Right atrium auricular region (tissue), 2 donors: ENCODE measurements at regions not wholly inside any gene's neighbourhood (a gene's known extent, or its start where the extent isn't known, plus 50 kb on each side); places are given as distances from the start of the nearest gene placed in this dataset.

Experiments
- DNase-seq: peaks from one replicate; pipeline ENCODE4 v3.0.0-alpha.2; 2019; ENCODE audit warnings: low spot score
- H3K27ac ChIP-seq, 2 donors: fragments of 200-600 bp; sonication (generic); 1 replicate in 1 of 2; 2 replicates in 1 of 2; pipeline ENCODE4 v1.5.1; 2016 to 2019
- H3K27me3 ChIP-seq, 2 donors: fragments of 200-600 bp; sonication (generic); one replicate each; pipeline versions ENCODE4 v1.5.1 to v1.6.0; 2017 to 2019
- H3K36me3 ChIP-seq: fragments of 200-600 bp; sonication (generic); one replicate; pipeline ENCODE4 v1.5.1; 2016
- H3K4me1 ChIP-seq, 2 donors: fragments of 200-600 bp; sonication (generic); one replicate each; pipeline versions ENCODE4 v1.5.1 to v1.6.0; 2017 to 2019
- H3K4me3 ChIP-seq, 2 donors: fragments of 200-600 bp; sonication (generic); 1 replicate in 1 of 2; 2 replicates in 1 of 2; pipeline ENCODE4 v1.5.1; 2017 to 2019; ENCODE audit warnings: mild to moderate bottlenecking in 1 of 2, moderate library complexity in 1 of 2
- H3K9me3 ChIP-seq, 2 donors: fragments of 200-600 bp; sonication (generic); one replicate each; pipeline ENCODE4 v1.5.1; 2019
- CTCF ChIP-seq, 2 donors: fragments of 200-600 bp; sonication (generic); IDR thresholded peaks; one replicate each; pipeline ENCODE4 v1.5.1; 2019; ENCODE audit warnings: antibody characterized with exemption in 2 of 2

GRCh38 chr11:39374963-39375698 is 2084.3 kb downstream of the LRRC4C start:
- H3K36me3 ChIP-seq = no peaks in the 10 kb centered on the region
- TF ChIP-seq CTCF (IDR thresholded peaks at IDR 0.05) = peak in 1 of 2 donors; percentile 63
- H3K4me3 ChIP-seq = no peak overlapping the region
- H3K9me3 ChIP-seq = no peaks in the 10 kb centered on the region
- H3K4me1 ChIP-seq = no peaks in the 10 kb centered on the region
- H3K27ac ChIP-seq = no peak overlapping the region
- DNase-seq = no peak
- no peaks in the 10 kb centered on the region for H3K27me3 ChIP-seq

- H3K27me3 ChIP-seq = no peaks in the 10 kb centered on the region
- no peak overlapping the region for H3K4me3 ChIP-seq
- no peaks in the 10 kb centered on the region for H3K9me3 ChIP-seq
- H3K36me3 ChIP-seq = no peaks in the 10 kb centered on the region
- no peak for TF ChIP-seq CTCF (IDR thresholded peaks at IDR 0.05)
- DNase-seq = no peak
- H3K4me1 ChIP-seq = no peaks in the 10 kb centered on the region
- H3K27ac ChIP-seq = no peak overlapping the region
Observed at GRCh38 chr11:39367534-39367933, 2091.9 kb downstream of the LRRC4C start.

DNA sequence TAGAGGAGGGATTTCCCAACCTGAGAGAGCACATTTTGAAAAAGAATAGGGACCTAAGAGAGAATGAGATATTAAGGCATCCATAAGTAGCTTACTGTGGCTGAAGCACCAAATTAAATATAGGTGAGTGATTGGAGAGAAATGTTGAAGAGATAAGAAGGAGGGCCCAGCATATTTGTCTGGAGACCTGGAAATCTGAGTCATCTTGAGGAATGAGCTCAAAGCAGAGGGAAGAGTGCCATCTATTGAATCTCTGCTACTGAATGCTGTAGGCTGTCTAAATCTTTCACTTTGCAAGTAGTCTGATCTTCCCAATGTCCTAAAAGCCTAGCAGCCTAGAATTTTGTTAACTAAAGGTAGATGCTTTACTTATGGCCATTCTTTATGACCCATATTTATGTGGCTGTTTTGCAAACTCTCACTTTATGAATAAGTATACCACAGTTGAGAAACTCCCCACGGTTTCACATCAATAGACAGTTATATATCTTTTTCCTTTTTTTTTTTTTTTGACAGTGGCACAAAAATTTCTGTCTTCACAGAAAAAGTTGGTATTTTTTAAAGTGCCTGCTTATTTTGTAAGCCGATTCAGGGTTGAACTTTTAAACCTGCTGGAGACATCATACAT is 2093.5 kb downstream of the LRRC4C start:
- TF ChIP-seq CTCF (IDR thresholded peaks at IDR 0.05) = no peak
- Histone ChIP-seq H3K4me1 (no peaks in the 10 kb centered on the region), H3K27me3 (no peaks in the 10 kb centered on the region), H3K27ac (no peak overlapping the region), H3K36me3 (no peaks in the 10 kb centered on the region), H3K9me3 (no peaks in the 10 kb centered on the region), H3K4me3 (no peak overlapping the region)
- no peak for DNase-seq

GRCh38 chr11:39363571-39363970 is 2095.9 kb downstream of the LRRC4C start:
- no peak overlapping the region for H3K27ac ChIP-seq
- H3K4me1 ChIP-seq = no peaks in the 10 kb centered on the region
- DNase-seq = no peak
- no peaks in the 10 kb centered on the region for H3K36me3 ChIP-seq
- H3K9me3 ChIP-seq = no peaks in the 10 kb centered on the region
- no peak for TF ChIP-seq CTCF (IDR thresholded peaks at IDR 0.05)
- H3K4me3 ChIP-seq = no peak overlapping the region
- no peaks in the 10 kb centered on the region for H3K27me3 ChIP-seq

DNA sequence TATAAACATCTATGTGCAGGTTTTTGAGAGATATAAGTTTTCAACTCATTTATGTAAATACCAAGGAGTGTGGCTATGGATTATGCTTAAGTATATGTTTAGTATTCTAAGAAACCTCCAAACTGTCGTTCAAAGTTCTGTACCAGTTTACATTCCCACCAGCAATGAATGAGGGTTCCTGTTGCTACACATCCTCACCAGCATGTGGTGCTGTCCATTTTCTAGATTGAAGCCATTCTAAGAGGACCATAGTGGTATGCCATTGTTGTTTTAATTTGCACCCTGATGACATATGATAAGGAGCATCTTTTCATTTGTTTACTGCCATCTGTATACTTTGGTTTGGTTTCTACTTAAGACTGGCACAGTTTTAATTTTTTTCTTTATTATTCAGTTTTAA is 2097.9 kb downstream of the LRRC4C start:
- Histone ChIP-seq H3K27ac (no peak overlapping the region), H3K4me1 (no peaks in the 10 kb centered on the region), H3K36me3 (no peaks in the 10 kb centered on the region), H3K9me3 (no peaks in the 10 kb centered on the region), H3K4me3 (no peak overlapping the region), H3K27me3 (no peaks in the 10 kb centered on the region)
- TF ChIP-seq CTCF (IDR thresholded peaks at IDR 0.05) = no peak
- DNase-seq = no peak
